Cardiac muscle cell (in vitro differentiated cells and primary cell): ENCODE measurements at regions not wholly inside any gene's neighbourhood (a gene's known extent, or its start where the extent isn't known, plus 50 kb on each side); places are given as distances from the start of the nearest gene placed in this dataset.

Experiments used
- DNase-seq, 2 donors: peaks; one replicate each; pipeline versions ENCODE4 v3.0.0 to v3.0.0-alpha.2; 2010 to 2017; ENCODE audit warnings: low read depth in 1 of 2, low spot score in 1 of 2
- H3K27ac ChIP-seq: fragments of 200-600 bp; sonication (generic); 2 replicates; pipeline ENCODE4 v1.5.1; 2016
- H3K27me3 ChIP-seq: fragments of 200-600 bp; sonication (generic); 2 replicates; pipeline ENCODE4 v1.6.0; 2016; ENCODE audit warnings: control low read depth
- H3K36me3 ChIP-seq: fragments of 200-600 bp; sonication (generic); 2 replicates; pipeline ENCODE4 v1.5.1; 2016; ENCODE audit warnings: control low read depth
- H3K4me1 ChIP-seq: fragments of 200-600 bp; sonication (generic); 2 replicates; pipeline ENCODE4 v1.8.1; 2017; ENCODE audit warnings: low read depth, mild to moderate bottlenecking, mixed run types
- H3K4me3 ChIP-seq: fragments of 200-600 bp; sonication (generic); 2 replicates; pipeline ENCODE4 v1.5.1; 2016; ENCODE audit warnings: mild to moderate bottlenecking
- H3K9me3 ChIP-seq: fragments of 200-600 bp; sonication (generic); 2 replicates; pipeline ENCODE4 v1.5.1; 2017; ENCODE audit warnings: low read depth, mild to moderate bottlenecking, control low read depth
- TF ChIP-seq, protein P1 (sequence below): IDR thresholded peaks from 2 replicates; pipeline ENCODE4 v1.5.1; 2012; ENCODE audit warnings: low read depth, mild to moderate bottlenecking, low read length

DNA sequence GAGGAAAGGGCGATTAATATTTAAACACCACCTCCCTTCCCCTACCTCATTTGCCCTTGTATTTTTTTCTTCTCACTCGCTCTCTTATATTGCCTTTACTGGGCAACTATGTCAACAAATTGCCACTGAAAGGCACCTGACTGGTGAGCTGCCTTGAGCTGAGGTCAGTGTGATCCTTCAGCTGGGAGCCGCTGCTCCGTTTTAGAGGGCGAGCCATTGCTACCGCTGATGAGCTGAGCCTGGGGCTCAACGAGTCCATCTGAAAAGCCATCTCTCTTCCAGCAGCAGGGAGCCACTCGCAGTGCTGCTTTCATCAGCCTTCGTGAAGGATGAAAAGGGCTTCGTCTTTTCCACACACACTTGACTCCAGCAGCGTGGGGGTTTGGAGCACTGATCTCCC, 108.0 kb upstream of the KIF26B start:
- Histone ChIP-seq H3K4me3 (no peak overlapping the region), H3K27ac (peak overlapping the region; percentile 25), H3K4me1 (peaks cover 28% of the 10 kb centered on the region), H3K27me3 (no peaks in the 10 kb centered on the region), H3K9me3 (no peaks in the 10 kb centered on the region), H3K36me3 (no peaks in the 10 kb centered on the region)
- DNase-seq, result peak in 1 of 2 donors; percentile 33
- TF ChIP-seq, protein P1, sequence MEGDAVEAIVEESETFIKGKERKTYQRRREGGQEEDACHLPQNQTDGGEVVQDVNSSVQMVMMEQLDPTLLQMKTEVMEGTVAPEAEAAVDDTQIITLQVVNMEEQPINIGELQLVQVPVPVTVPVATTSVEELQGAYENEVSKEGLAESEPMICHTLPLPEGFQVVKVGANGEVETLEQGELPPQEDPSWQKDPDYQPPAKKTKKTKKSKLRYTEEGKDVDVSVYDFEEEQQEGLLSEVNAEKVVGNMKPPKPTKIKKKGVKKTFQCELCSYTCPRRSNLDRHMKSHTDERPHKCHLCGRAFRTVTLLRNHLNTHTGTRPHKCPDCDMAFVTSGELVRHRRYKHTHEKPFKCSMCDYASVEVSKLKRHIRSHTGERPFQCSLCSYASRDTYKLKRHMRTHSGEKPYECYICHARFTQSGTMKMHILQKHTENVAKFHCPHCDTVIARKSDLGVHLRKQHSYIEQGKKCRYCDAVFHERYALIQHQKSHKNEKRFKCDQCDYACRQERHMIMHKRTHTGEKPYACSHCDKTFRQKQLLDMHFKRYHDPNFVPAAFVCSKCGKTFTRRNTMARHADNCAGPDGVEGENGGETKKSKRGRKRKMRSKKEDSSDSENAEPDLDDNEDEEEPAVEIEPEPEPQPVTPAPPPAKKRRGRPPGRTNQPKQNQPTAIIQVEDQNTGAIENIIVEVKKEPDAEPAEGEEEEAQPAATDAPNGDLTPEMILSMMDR, result no peak

DNA sequence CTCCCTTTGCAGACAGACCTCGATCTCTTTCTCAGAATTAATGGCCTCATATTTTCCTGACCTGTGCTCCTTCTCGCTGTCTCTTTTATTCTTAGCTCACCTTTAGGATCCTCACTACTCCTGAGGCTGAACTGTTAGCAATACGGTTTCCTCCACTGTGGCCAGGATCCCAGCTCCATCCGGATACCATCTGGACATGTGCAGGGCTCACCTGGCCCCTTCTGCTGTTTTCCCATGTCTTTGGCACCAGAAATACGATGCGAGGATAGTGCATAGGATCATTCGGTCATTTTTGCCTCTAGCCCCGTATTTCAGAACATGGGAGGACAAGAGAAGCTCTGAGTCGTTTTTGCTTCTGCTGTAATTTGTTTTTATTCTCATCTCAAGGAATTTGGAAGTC, 108.5 kb upstream of the KIF26B start:
- Histone ChIP-seq H3K27ac (no peak overlapping the region), H3K36me3 (no peaks in the 10 kb centered on the region), H3K4me1 (peaks cover 28% of the 10 kb centered on the region), H3K9me3 (no peaks in the 10 kb centered on the region), H3K4me3 (no peak overlapping the region), H3K27me3 (no peaks in the 10 kb centered on the region)
- DNase-seq, result no peak
- TF ChIP-seq, protein P1, result no peak

DNA sequence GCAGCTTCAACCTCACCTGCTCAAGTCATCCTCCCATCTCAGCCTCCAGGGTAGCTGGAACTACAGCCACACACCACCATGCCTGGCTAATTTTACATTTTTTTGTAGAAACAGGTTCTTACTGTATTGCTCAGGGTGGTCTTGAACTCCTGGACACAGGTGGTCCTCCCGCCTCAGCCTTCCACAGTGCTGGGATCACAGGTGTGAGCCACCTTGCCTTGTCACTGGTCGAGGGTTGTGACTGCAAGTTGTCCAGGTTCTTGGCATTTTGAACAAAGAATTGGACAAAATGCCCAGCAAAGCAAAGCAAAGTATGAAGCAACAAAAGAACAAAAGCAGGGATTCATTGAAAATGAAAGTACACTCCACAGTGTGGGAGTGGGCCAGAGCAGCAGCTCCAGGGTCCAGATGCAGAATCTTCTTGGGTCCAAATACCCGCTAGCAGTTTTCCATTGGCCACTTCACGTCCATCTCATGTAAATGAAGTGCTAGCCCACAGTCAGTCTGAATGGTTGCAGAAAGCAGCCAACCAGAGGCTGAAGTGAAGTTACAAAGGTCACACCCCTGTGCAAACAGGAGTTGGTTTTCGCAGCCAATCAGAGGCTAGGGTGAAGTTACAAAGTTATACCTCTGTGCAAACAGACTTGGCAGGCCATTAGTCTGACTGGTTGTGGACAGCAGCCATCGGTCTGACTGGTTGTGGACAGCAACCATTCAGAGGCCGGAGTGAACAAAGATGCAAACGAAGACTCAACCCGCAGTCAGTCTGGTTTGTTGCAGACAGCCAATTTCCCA, 109.5 kb upstream of the KIF26B start:
- H3K4me1 ChIP-seq, result peaks cover 33% of the 10 kb centered on the region
- H3K27ac ChIP-seq, result no peak overlapping the region
- H3K36me3 ChIP-seq, result no peaks in the 10 kb centered on the region
- TF ChIP-seq, protein P1, result no peak
- H3K9me3 ChIP-seq, result no peaks in the 10 kb centered on the region
- H3K27me3 ChIP-seq, result no peaks in the 10 kb centered on the region
- peak; percentile 37 for DNase-seq
- H3K4me3 ChIP-seq, result no peak overlapping the region

DNA sequence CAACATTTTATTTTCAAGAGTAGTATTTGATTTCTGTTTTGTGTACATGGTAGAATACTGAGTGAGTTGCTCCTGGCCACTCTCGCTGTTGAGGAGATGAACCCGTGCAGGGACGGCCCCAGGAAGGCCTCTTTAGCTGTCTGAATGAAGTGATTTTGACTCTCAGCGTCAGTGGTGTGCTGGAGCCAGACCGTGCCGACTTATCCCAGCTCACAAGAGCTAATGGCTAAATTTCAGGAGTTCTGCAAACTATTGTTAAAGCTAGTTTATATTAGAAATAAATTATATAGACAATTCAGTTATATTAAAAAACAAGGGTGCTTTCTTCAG, 111.2 kb upstream of the KIF26B start:
- no peak overlapping the region for H3K4me3 ChIP-seq
- H3K4me1 ChIP-seq, result peaks cover 33% of the 10 kb centered on the region
- H3K9me3 ChIP-seq, result no peaks in the 10 kb centered on the region
- peak overlapping the region; percentile 80 for H3K27ac ChIP-seq
- H3K36me3 ChIP-seq, result no peaks in the 10 kb centered on the region
- no peaks in the 10 kb centered on the region for H3K27me3 ChIP-seq
- peak in 1 of 2 donors; percentile 19 for DNase-seq
- TF ChIP-seq, protein P1, result no peak

DNA sequence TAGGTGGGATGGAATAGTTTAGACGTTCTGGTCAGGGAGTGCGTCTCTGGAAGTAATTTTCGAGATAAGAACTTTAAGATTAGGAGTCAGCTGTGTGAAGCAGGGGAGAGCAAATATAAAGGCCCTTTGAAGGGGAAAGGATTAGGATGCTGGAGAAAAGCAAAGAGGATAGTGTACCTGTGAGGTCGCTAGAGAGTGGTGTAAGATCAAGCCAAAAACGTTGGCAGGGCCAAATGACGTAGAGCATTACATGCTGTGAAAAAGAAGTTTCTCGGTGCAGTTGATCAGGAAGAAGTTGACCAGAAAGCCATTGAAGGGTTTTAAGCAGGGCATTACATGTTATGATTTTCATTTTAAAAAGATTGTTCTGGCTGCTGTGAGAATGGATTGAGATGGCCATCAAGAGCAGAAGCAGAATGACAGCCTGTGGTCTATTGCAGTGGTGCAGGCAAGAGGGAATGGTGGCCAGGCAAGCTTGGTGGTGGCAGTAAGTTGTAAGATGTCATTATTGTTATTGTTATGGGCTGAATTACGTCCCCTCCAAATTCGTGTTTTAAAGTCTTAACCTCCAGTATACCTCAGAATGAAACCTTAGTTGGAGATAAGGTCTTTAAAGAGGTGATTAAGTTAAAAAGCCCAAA, 113.6 kb upstream of the KIF26B start:
- peak overlapping the region; percentile 33 for H3K27ac ChIP-seq
- no peaks in the 10 kb centered on the region for H3K36me3 ChIP-seq
- TF ChIP-seq, protein P1, result no peak
- H3K27me3 ChIP-seq, result no peaks in the 10 kb centered on the region
- peaks cover 24% of the 10 kb centered on the region for H3K4me1 ChIP-seq
- H3K9me3 ChIP-seq, result no peaks in the 10 kb centered on the region
- no peak for DNase-seq
- no peak overlapping the region for H3K4me3 ChIP-seq
